ENCODE measurements at regions not wholly inside any gene's neighbourhood (a gene's known extent, or its start where the extent isn't known, plus 50 kb on each side); places are given as distances from the start of the nearest gene placed in this dataset.

- TF ChIP-seq USF2 (IDR thresholded peaks at IDR 0.05), result no peak
- no peak for TF ChIP-seq CTCF (IDR thresholded peaks at IDR 0.05)
- no peak for TF ChIP-seq BCL3 (IDR thresholded peaks at IDR 0.05)
- no peak for TF ChIP-seq EP300 (IDR thresholded peaks at IDR 0.05)
- TF ChIP-seq SMC3 (IDR thresholded peaks at IDR 0.05), result no peak
- TF ChIP-seq NPAS2 (CRISPR knock-in tag; IDR thresholded peaks at IDR 0.05; ENCODE audit: borderline replicate concordance), result no peak
- TF ChIP-seq MAX (IDR thresholded peaks at IDR 0.05), result no peak
- no peak for TF ChIP-seq RARB (CRISPR knock-in tag; IDR thresholded peaks at IDR 0.05)
- TF ChIP-seq HMGXB4 (CRISPR knock-in tag; IDR thresholded peaks at IDR 0.05; ENCODE audit: borderline replicate concordance), result no peak
- TF ChIP-seq KDM1A (IDR thresholded peaks at IDR 0.05; ENCODE audit: low read depth), result no peak
These were observed 156.7 kb upstream of the PMEPA1 start for GRCh38 chr20:57866250-57867106.

All from A549 (cell line).